ENCODE measurements at regions not wholly inside any gene's neighbourhood (a gene's known extent, or its start where the extent isn't known, plus 50 kb on each side); places are given as distances from the start of the nearest gene placed in this dataset.

DNA sequence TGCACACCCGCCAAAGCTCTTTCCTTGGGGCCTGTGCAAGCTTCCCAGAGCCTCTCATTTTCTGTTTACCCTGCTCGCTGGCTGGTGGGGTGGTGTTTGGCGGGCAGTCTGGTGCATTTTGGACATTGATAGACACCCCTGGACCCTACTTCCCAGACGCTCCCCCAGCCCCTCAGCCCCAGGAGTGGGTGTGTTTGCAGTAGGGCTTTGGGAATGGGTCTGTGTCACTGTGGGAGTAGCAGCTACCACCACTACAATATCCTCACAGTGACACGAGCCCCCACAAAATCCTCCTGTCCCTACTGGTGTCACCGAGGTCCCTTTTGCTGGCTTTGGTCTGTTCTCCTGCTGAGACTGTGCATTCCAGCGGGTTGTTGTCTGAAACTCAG, 371.3 kb downstream of the TMEM121 start:
- H3K4me3 ChIP-seq (ENCODE audit: control extremely low read depth in 1 of 5, extremely low read depth in 1 of 5, insufficient read depth in 1 of 5, low read depth in 2 of 5, low read length in 4 of 5), result peak overlapping the region in 3 of 5 experiments; percentile 25 to 43 (median 37)
- peaks cover 10% of the 10 kb centered on the region for H3K4me1 Mint-ChIP-seq
- peak overlapping the region; percentile 71 for H3K4me3 Mint-ChIP-seq
- H3K4me2 ChIP-seq (replicated peaks; ENCODE audit: low read depth, low read length, poor library complexity, severe bottlenecking), result peak overlapping the region; percentile 28
- ATAC-seq (ENCODE audit: low read depth) (no peak), DNase-seq (no peak)
- peaks cover 0 to 3% of the 10 kb centered on the region in 2 donors for H3K4me1 ChIP-seq (ENCODE audit: control insufficient read depth in 2 of 2, insufficient read depth in 2 of 2, low read length in 2 of 2)
- peaks cover 21% of the 10 kb centered on the region for H3K79me2 ChIP-seq (ENCODE audit: control insufficient read depth, insufficient read depth, low read length)
- intact Hi-C loops (cut with micrococcal nuclease), result loop anchor here (5.0 kb wide), 1 partner anchor 35 kb away; no protein-coding TSS in a partner anchor
- H3K27ac Mint-ChIP-seq, result peak overlapping the region; percentile 67
- no peaks in the 10 kb centered on the region for H3K27me3 ChIP-seq (replicated peaks in 1 of 4; ENCODE audit: control extremely low read depth in 1 of 4, control insufficient read depth in 3 of 4, insufficient read depth in 4 of 4, low read length in 3 of 4)
- no peaks in the 10 kb centered on the region for H4K20me1 ChIP-seq (ENCODE audit: control insufficient read depth, insufficient read depth, low read length, poor library complexity, severe bottlenecking)
- no peak for TF ChIP-seq EZH2 (IDR thresholded peaks at IDR 0.05; ENCODE audit: borderline replicate concordance, insufficient read depth, low read depth, low read length, poor library complexity, severe bottlenecking)
- TF ChIP-seq, protein P1, sequence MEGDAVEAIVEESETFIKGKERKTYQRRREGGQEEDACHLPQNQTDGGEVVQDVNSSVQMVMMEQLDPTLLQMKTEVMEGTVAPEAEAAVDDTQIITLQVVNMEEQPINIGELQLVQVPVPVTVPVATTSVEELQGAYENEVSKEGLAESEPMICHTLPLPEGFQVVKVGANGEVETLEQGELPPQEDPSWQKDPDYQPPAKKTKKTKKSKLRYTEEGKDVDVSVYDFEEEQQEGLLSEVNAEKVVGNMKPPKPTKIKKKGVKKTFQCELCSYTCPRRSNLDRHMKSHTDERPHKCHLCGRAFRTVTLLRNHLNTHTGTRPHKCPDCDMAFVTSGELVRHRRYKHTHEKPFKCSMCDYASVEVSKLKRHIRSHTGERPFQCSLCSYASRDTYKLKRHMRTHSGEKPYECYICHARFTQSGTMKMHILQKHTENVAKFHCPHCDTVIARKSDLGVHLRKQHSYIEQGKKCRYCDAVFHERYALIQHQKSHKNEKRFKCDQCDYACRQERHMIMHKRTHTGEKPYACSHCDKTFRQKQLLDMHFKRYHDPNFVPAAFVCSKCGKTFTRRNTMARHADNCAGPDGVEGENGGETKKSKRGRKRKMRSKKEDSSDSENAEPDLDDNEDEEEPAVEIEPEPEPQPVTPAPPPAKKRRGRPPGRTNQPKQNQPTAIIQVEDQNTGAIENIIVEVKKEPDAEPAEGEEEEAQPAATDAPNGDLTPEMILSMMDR (IDR thresholded peaks at IDR 0.05), result no peak
- POLR2A ChIA-PET, result no interaction called here
- H3K36me3 ChIP-seq (replicated peaks in 1 of 2; ENCODE audit: control extremely low read depth in 1 of 2, control insufficient read depth in 1 of 2, extremely low read depth in 1 of 2, insufficient read depth in 2 of 2, low read length in 1 of 2), result no peaks in the 10 kb centered on the region
- H2AFZ ChIP-seq (ENCODE audit: insufficient read depth, low read depth, low read length, poor library complexity, severe bottlenecking), result no peak overlapping the region
- H3K27ac ChIP-seq (ENCODE audit: low read length in 2 of 2), result peak overlapping the region in 1 of 2 donors; percentile 36
- no peaks in the 10 kb centered on the region for H3K9me3 ChIP-seq (ENCODE audit: control extremely low read depth in 1 of 3, control insufficient read depth in 2 of 3, insufficient read depth in 1 of 3, low read length in 2 of 3)
- no peak overlapping the region for H3K9ac ChIP-seq (ENCODE audit: low read length)
- no CpG with 5 or more reads among the region's 7 CpGs for WGBS (ENCODE audit: insufficient coverage)
- H3K27me3 Mint-ChIP-seq, result no peaks in the 10 kb centered on the region
- H3K9me3 Mint-ChIP-seq (ENCODE audit: insufficient read depth), result no peaks in the 10 kb centered on the region
- CTCF ChIA-PET, result interaction anchor here (0.9 kb wide), 1 partner anchor 36 kb away, joined by 3 read pairs; no protein-coding TSS in a partner anchor

GRCh38 chr14:105898482-105899010, 372.2 kb downstream of the TMEM121 start:
- no peak overlapping the region for H3K9ac ChIP-seq (ENCODE audit: low read length)
- H3K27me3 ChIP-seq (replicated peaks in 1 of 4; ENCODE audit: control extremely low read depth in 1 of 4, control insufficient read depth in 3 of 4, insufficient read depth in 4 of 4, low read length in 3 of 4), result no peaks in the 10 kb centered on the region
- H3K79me2 ChIP-seq (ENCODE audit: control insufficient read depth, insufficient read depth, low read length), result peaks cover 21% of the 10 kb centered on the region
- H3K4me3 ChIP-seq (ENCODE audit: control extremely low read depth in 1 of 5, extremely low read depth in 1 of 5, insufficient read depth in 1 of 5, low read depth in 2 of 5, low read length in 4 of 5), result peak overlapping the region in 3 of 5 experiments; percentile 25 to 43 (median 37)
- intact Hi-C loops (cut with micrococcal nuclease), result loop anchor here (5.0 kb wide), 1 partner anchor 36 kb away; no protein-coding TSS in a partner anchor
- H2AFZ ChIP-seq (ENCODE audit: insufficient read depth, low read depth, low read length, poor library complexity, severe bottlenecking), result no peak overlapping the region
- WGBS (ENCODE audit: insufficient coverage), result no CpG with 5 or more reads among the region's 11 CpGs
- peak overlapping the region; percentile 71 for H3K4me3 Mint-ChIP-seq
- peaks cover 11% of the 10 kb centered on the region for H3K4me1 Mint-ChIP-seq
- H3K4me2 ChIP-seq (replicated peaks; ENCODE audit: low read depth, low read length, poor library complexity, severe bottlenecking), result peak overlapping the region; percentile 49
- H3K9me3 Mint-ChIP-seq (ENCODE audit: insufficient read depth), result no peaks in the 10 kb centered on the region
- no peak for ATAC-seq (ENCODE audit: low read depth)
- H3K4me1 ChIP-seq (ENCODE audit: control insufficient read depth in 2 of 2, insufficient read depth in 2 of 2, low read length in 2 of 2), result peaks cover 0 to 3% of the 10 kb centered on the region in 2 donors
- H3K27me3 Mint-ChIP-seq, result no peaks in the 10 kb centered on the region
- CTCF ChIA-PET, result no interaction called here
- no peak for DNase-seq
- H3K36me3 ChIP-seq (replicated peaks in 1 of 2; ENCODE audit: control extremely low read depth in 1 of 2, control insufficient read depth in 1 of 2, extremely low read depth in 1 of 2, insufficient read depth in 2 of 2, low read length in 1 of 2), result no peaks in the 10 kb centered on the region
- peak overlapping the region in 1 of 2 donors; percentile 36 for H3K27ac ChIP-seq (ENCODE audit: low read length in 2 of 2)
- peak overlapping the region; percentile 67 for H3K27ac Mint-ChIP-seq
- no peaks in the 10 kb centered on the region for H4K20me1 ChIP-seq (ENCODE audit: control insufficient read depth, insufficient read depth, low read length, poor library complexity, severe bottlenecking)
- no peaks in the 10 kb centered on the region for H3K9me3 ChIP-seq (ENCODE audit: control extremely low read depth in 1 of 3, control insufficient read depth in 2 of 3, insufficient read depth in 1 of 3, low read length in 2 of 3)
- TF ChIP-seq, protein P1 (IDR thresholded peaks at IDR 0.05), result no peak
- TF ChIP-seq EZH2 (IDR thresholded peaks at IDR 0.05; ENCODE audit: borderline replicate concordance, insufficient read depth, low read depth, low read length, poor library complexity, severe bottlenecking), result no peak
- POLR2A ChIA-PET, result no interaction called here
